HG02588 (cell line): ENCODE measurements at regions not wholly inside any gene's neighbourhood (a gene's known extent, or its start where the extent isn't known, plus 50 kb on each side); places are given as distances from the start of the nearest gene placed in this dataset.

Experiments
- ATAC-seq: cut with Tn5 transposase; IDR thresholded peaks from one replicate; pipeline ENCODE4 v1.9.1; 2021; ENCODE audit warnings: mild to moderate bottlenecking, moderate library complexity; ENCODE audit not compliant: unreplicated experiment

DNA sequence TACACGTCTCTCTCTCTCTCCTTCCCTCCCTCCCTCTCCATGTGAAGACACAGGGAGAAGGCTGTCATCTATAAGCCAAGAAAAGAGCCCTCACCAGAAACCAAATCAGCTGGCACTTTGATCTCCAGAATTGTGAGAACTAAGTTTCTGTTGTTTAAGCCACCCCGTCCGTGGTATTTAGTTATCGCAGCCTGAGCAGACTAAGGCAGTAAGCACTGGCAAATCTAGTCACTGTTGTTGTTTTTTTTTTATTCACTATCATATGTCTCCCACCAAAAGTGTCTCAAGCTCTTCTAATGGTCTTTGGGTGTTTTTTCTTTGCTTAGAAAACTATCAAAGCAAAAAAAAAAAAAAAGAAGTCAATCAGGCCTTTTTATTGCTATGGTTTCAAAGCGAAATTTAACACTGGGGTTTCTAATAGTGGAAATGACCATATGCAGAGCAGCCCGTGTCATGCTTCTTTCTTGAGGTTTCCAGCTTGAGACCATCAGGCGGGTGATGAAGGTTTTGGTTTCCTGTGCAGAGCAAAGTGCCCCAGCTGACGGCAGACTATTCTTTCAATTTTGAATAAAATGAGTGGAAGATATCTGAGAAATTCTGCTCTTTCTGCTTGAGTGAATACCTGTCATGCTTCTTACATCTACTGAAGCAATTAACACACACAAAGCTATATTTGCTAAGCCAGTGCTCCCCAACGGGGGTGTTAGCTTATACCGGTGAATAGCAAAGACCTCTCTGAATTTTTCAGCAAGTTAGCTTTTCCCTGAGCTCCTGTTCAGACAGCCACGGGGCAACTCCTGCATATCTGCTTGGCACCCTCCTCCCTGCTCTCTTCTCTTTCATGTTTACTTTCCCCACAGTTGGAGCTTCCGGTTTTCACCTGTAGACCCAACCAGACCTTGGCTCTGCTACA, 394.1 kb upstream of the ATP5MC3 start:
- ATAC-seq: peak; percentile 96

- no peak for ATAC-seq
Measured at GRCh38 chr2:175574069-175574468, 392.6 kb upstream of the ATP5MC3 start.

DNA sequence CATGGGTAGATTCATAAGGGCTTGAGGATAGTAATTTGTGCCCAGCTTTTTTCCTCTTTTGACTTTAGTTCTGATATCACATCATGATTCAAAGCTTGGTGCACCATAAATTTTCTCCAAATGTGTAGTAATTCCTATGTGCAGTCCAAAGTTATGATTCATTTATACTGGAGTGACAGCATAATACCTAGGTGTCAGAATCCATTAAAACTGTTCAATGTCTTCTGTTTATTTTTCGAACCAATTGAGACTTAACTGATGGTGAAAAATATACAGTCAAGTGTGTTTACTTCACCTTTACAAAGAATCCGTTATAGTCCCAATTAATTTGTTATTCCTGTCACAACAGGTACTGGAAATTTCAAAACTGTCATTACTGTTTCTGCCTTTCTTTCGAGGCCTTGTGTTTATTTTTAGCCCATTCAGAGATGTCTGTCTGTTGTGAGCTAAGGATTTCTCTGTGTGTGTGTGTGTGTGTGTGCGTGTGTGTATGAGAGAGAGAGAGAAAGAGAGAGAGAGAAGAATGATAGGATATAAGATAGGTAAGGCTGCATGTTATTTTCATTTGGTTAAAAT, 389.7 kb upstream of the ATP5MC3 start:
- ATAC-seq: no peak

GRCh38 chr2:175568109-175568730, 386.7 kb upstream of the ATP5MC3 start:
- no peak for ATAC-seq

- no peak for ATAC-seq
Measured at GRCh38 chr2:175567435-175568061, 386.0 kb upstream of the ATP5MC3 start.

DNA sequence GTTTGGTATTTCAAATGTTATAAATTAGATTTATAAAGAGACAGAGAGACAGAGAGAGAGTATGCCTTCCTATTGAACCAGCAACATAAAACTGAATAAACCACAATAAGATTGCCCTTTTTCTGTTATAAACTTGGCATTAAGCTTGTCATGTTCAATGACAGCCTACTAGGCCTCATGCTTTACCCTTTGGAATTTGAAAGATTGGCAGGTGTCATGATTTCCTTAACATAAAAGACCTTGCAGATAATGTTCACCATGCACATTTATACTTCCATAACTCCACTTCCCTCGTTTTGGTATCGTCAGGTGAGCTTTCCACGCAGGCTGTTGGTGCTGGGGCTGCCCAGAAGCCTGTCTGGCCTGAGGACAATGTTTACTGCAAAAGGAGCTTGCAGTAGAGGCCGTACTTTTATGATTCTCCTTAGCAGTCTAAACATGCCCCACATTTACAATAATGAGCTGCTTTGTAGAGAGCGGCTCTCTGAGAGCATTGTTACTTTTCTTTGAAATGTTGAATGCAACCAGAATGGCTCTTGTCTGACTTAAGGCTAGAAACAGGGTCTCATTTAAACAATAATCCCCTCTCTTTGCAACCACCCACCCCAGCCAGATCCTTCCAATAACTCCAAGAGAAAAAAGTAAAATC, 379.1 kb upstream of the ATP5MC3 start:
- ATAC-seq: no peak

GRCh38 chr2:175559613-175560012, 378.1 kb upstream of the ATP5MC3 start:
- no peak for ATAC-seq

GRCh38 chr2:175557810-175558377, 376.4 kb upstream of the ATP5MC3 start:
- no peak for ATAC-seq

DNA sequence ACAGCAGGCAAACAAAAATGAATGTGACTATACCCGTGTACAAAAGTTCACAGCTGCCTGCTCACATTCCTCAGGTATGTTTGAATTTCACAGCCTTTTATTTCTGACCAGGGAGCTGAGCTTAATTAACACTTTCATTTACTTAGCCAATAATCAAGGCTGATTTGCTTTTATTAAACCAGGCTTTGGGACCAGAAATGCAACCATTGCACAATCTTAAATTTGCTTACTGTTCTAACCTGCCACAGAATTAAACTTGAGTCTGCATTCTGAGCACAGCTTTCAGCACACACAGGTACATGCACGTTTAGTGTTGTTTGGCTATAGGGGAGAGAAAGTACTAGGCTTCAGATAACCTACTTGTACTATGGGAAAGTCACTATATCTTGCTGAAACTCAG, 372.4 kb upstream of the ATP5MC3 start:
- no peak for ATAC-seq

- no peak for ATAC-seq
Measured at GRCh38 chr2:175552902-175553301, 371.4 kb upstream of the ATP5MC3 start.

DNA sequence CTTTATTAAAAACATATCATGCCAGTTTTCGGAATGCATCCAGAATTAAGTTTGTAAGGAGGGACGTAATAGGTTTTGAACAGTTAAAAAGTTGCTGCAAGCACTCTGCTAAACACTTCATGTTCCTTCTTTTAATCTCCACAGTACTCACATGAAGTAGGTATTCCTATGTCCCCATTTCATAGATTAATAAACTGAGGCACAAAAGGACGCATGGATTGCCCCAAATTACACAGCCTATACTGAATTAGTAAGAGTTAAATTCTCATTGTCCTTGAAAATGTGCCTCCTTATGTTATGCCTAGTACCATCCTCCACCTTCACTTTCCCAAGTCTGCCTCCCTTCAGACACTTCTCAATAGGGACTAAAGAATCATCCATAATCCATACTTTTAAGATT, 358.9 kb upstream of the ATP5MC3 start:
- ATAC-seq: no peak

DNA sequence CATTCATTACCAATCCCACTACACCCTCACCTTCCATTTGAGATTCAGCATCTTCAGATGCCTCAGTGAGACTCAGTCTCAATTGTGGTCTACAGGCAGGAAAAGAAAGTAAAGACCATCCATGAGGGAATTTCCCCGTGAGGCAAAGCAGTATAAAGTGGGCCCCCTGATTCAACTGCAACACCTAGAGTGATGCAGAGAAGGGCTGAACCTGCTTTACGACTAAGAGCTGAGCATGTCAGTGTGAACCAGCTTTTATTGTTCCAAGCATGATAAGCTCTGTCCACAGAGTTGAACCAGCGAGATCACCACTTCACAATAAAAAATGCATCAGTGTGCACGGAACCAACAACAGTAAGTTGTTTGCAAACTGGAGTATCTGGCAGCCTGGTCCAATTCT, 357.6 kb upstream of the ATP5MC3 start:
- no peak for ATAC-seq

- ATAC-seq: no peak
Measured at GRCh38 chr2:175536059-175536458, 354.5 kb upstream of the ATP5MC3 start.

DNA sequence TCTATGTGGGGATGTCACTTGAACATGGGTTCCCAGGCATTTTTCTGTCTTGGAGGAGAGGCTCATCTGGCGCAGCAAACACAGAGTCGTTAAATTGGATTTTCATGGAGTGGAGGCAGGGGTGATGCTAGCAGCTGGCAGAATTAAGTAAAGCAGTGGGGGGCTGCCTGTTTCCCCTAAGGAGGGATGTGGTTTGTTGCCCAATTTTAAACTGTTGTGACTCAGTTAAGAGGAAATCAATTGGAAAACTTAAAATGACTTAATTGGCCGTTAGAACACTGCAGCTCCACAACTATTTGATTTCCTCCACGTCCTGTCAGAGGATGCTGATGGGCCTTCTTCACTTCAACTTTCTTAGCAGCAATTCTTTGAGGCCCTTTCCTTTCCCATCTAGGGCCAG, 354.1 kb upstream of the ATP5MC3 start:
- ATAC-seq: no peak

- ATAC-seq: no peak
Measured at GRCh38 chr2:175525975-175526374, 344.5 kb upstream of the ATP5MC3 start.

DNA sequence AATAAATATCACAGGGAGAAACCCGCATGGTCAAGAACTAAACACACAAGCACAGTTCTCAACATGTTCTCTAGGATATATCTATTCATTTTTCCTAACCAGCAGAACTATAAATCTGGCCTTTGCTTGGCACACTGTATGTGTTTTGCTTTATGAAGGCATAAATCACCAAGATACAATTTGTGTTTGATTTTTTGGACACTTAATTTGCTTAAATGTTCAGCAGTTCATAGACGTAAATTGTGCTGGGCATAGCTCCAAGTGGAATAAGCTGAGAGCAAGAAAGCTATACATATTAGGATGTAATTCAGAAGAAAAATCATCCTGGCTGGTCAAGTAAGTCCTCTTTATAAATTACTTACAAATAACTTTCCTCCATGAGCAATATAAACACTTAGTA, 341.5 kb upstream of the ATP5MC3 start:
- no peak for ATAC-seq

- no peak for ATAC-seq
Measured at GRCh38 chr2:175518206-175518605, 336.7 kb upstream of the ATP5MC3 start.

DNA sequence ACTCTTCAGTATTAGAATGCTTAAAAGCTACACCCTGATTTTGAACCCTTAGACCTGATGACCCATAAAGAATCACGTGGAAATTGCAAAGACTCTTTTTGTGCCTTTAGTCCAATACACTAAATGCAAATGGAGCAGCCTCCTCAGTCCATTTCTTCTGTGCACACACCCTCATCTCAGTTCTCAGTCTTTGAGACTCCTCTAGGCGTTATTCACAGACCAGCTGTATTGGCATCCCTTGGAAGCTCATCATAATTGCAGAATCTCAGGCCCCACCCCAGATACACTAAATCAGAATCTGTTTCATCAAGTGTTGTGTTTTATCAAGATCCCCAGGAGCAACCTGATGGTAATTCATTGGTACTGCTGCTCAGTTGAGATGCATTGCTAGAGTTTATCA, 335.0 kb upstream of the ATP5MC3 start:
- no peak for ATAC-seq

GRCh38 chr2:175500255-175500654, 318.7 kb upstream of the ATP5MC3 start:
- no peak for ATAC-seq

DNA sequence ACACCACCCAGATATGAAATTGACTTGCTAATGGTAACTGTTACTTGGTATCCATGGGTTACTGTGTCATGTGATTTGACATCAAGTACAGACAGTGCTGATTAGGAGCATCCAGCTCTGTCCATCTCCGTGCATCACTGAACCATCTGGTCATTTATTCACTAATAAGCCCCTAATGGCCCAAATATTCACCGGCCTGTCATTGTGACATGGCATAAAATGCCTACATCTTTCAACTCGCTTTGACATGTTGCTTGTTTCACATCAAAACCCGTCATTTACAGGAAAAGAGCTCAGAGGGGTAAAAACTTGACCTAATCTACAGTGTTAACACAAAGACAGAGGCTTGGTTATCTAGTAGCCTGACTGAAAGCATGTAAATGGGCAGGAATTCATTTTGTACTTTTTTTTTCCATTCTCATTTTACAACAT, 308.9 kb upstream of the ATP5MC3 start:
- no peak for ATAC-seq
